Skeletal muscle satellite cell (primary cell): ENCODE measurements at regions not wholly inside any gene's neighbourhood (a gene's known extent, or its start where the extent isn't known, plus 50 kb on each side); places are given as distances from the start of the nearest gene placed in this dataset.
"Not testable (repeated sequence)": the region's sequence is repeated elsewhere in the genome, so short reads cannot be mapped to it uniquely, and the experiment has no call there.

Experiments
- H3K27me3 ChIP-seq: 2 replicates; pipeline ENCODE4 v1.7.0; 2013; ENCODE audit warnings: low read length; ENCODE audit not compliant: control insufficient read depth, insufficient read depth
- H3K36me3 ChIP-seq: 2 replicates; pipeline ENCODE4 v1.7.0; 2013; ENCODE audit warnings: mild to moderate bottlenecking, control low read depth, low read length; ENCODE audit not compliant: insufficient read depth
- H3K4me1 ChIP-seq: 2 replicates; pipeline ENCODE4 v1.7.0; 2013; ENCODE audit warnings: low read length; ENCODE audit not compliant: control insufficient read depth, insufficient read depth
- H3K4me2 ChIP-seq: 2 replicates; pipeline ENCODE4 v1.7.0; 2013; ENCODE audit warnings: mild to moderate bottlenecking, low read length
- H3K4me3 ChIP-seq: 2 replicates; pipeline ENCODE4 v1.7.0; 2013; ENCODE audit warnings: low read length
- H3K9ac ChIP-seq: 2 replicates; pipeline ENCODE4 v1.7.0; 2013; ENCODE audit warnings: mild to moderate bottlenecking, low read depth, low read length, moderate library complexity
- H3K9me3 ChIP-seq: replicated peaks from 2 replicates; pipeline ENCODE4 v1.7.0; 2013; ENCODE audit warnings: mild to moderate bottlenecking, control low read depth, low read length

DNA sequence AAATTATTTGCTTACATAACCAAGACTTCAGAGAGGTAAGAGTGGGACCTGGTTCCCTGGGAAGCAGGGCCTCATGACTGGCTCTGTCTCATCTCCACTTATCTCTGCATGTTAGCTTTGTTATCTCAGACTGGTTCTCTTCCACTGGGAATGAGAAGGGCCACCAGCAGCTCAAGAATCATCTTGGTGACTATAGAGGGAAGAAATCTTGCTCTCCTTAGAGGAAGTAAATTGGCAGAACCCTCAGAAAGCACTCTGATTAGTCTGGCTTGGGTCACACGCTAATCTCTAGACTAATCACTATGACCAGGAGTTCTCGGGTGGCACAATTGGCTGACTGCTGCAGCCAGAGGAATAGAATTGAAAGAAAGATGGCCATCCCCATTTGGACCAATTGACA, 110.8 kb upstream of the KRAS start:
- H3K9me3 ChIP-seq, result no peaks in the 10 kb centered on the region
- H3K4me2 ChIP-seq, result no peak overlapping the region
- no peak overlapping the region for H3K9ac ChIP-seq
- peaks cover 9% of the 10 kb centered on the region for H3K27me3 ChIP-seq
- no peak overlapping the region for H3K4me3 ChIP-seq
- no peaks in the 10 kb centered on the region for H3K4me1 ChIP-seq
- no peaks in the 10 kb centered on the region for H3K36me3 ChIP-seq

DNA sequence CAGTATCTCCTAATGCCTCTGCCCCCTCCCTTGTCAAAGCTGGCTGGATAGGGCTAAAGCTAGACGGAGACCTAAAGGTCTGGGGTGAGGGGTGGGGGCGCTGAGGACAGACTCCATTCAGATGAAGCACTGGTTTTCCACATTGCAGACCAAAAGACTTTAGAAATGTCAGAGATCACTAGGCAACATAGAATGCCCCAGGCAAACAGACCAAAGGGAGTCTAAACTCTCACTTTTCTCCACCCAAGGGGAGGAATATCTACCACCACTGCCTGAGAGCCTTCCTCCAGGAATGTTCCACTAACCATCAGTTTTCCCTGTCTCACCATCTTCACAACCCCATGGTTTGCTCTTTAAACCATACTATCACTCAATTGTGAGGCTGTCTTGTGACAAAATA, 106.9 kb upstream of the KRAS start:
- Histone ChIP-seq H3K9ac (no peak overlapping the region), H3K4me2 (no peak overlapping the region), H3K36me3 (no peaks in the 10 kb centered on the region), H3K4me3 (no peak overlapping the region), H3K4me1 (no peaks in the 10 kb centered on the region), H3K9me3 (no peaks in the 10 kb centered on the region), H3K27me3 (peaks cover 9% of the 10 kb centered on the region)

DNA sequence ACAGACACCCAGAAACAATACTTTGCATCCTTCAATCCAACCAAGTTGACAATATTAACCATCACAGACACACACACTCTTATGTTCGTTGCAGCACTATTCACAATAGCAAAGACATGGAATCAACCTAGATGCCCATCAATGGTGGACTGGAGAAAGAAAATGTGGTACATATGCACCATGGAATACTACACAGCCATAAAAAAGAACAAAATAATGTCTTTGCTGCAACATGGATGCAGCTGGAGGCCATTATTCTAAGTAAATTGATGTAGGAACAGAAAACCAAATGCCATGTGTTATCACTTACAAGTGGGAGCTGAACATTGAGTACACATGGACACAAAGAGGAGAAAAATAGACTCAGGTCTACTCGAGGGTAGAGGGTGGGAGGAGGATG, 102.2 kb upstream of the KRAS start:
- H3K4me3 ChIP-seq, H3K4me1 ChIP-seq, H3K9ac ChIP-seq, H3K9me3 ChIP-seq, H3K36me3 ChIP-seq, H3K4me2 ChIP-seq: not testable (repeated sequence)
- peaks cover 12% of the 10 kb centered on the region for H3K27me3 ChIP-seq

DNA sequence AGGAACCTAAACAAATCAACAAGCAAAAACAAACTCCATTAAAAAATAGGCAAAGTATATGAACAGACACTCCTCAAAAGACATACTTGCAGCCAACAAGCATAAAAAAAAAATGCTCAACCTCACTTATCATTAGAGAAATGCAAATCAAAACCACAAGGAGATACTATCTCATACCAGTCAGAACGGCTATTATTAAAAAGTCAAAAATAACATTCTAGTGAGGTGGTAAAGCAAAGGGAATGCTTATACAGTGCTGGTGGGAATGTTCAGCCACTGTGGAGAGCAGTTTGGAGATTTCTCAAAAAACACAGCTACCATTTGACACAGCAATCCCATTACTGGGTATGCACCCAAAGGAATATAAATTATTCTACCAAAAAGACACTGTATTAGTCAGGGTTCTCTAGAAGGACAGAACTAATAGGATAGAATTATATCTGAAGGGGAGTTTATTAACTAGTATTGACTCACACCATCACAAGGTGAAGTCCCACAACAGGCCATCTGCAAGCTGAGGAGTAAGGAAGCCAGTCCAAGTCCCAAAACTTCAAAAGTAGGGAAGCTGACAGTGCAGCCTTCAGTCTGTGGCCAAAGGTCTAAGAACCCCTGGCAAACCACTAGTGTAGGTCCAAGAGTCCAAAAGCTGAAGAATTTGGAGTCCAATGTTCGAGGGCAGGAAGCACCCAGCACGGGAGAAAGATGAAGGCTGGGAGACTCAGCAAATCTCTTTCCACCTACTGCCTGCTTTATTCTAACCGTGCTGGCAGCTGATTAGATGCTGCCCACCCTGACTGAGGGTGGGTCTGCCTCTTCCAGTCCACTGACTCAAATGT, 101.6 kb upstream of the KRAS start:
- H3K9ac ChIP-seq, result no peak overlapping the region
- H3K27me3 ChIP-seq, result peaks cover 10% of the 10 kb centered on the region
- H3K4me3 ChIP-seq, result no peak overlapping the region
- no peaks in the 10 kb centered on the region for H3K36me3 ChIP-seq
- no peak overlapping the region for H3K4me2 ChIP-seq
- no peaks in the 10 kb centered on the region for H3K4me1 ChIP-seq
- H3K9me3 ChIP-seq, result no peaks in the 10 kb centered on the region

DNA sequence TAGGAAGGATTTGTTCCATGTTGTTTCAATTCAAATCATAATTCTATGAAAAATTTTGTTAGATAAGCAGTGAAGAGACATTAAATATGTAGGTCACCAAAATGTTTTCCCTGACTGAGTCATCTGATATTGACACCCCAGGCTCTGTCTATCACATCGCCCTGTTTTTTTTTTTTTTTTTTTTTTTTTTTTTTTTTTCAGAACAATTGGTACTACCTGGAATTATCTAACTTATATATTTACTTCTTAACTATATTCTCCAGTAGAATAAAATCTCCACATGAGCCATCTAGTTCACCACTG, 97.8 kb upstream of the KRAS start:
- Histone ChIP-seq H3K36me3 (no peaks in the 10 kb centered on the region), H3K4me3 (no peak overlapping the region), H3K9ac (no peak overlapping the region), H3K9me3 (no peaks in the 10 kb centered on the region), H3K4me2 (no peak overlapping the region), H3K4me1 (no peaks in the 10 kb centered on the region), H3K27me3 (peaks cover 6% of the 10 kb centered on the region)

DNA sequence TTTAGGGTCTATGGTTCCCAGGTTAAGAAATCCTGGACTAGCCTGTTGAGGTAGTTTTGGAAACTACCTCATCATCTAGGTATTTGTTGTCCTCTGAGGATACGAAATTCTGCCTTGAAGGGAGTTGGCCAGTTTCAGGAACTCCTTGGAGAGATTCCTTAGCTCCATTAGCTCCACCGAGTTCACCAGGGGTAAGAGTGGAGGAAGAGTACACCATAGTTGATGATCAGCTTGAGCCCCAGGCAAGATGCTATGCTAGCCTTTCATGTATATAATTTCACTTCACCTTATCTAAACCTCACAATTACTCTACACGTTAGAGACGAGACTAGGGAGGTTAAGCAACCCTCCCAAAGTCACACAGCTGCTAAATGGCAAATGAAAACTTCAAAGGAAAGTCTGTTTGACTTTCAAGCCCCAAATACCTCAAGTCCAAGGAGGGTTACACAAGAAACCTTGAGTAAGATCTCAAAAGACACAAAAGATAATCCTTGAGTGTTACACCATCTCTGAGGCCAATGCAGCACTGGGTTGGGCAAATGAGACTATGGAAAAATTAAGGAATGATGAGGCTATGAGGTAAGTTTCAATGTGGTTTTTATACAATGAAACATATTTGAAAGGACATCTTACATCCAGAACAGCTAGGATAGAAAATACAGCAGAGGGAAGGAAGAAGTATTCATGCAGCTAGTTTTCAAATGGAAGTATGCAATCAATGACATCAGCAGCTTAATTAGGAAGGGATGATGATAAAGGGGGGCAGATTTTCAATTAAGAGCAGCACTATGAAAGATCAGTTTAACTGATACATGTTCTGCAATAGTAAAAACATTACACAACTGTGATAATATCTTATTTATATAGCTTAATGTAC, 97.2 kb upstream of the KRAS start:
- Histone ChIP-seq H3K36me3 (no peaks in the 10 kb centered on the region), H3K4me1 (no peaks in the 10 kb centered on the region), H3K27me3 (peaks cover 6% of the 10 kb centered on the region), H3K4me3 (no peak overlapping the region), H3K9me3 (no peaks in the 10 kb centered on the region), H3K9ac (no peak overlapping the region), H3K4me2 (no peak overlapping the region)

DNA sequence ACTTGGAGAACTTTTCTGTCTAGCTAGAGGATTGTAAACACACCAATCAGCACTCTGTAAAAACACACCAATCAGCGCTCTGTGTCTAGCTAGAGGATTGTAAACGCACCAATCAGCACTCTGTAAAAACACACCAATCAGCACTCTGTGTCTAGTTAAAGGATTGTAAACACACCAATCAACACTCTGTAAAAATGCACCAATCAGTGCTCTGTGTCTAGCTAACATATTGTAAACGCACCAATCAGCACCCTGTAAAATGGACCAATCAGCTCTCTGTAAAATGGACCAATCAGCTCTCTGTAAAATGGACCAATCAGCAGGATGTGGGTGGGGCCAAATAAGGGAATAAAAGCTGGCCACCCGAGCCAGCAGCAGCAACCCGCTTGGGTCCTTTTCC, 91.1 kb upstream of the KRAS start:
- not testable (repeated sequence) for H3K4me2 ChIP-seq, H3K4me3 ChIP-seq, H3K9ac ChIP-seq, H3K27me3 ChIP-seq, H3K9me3 ChIP-seq, H3K36me3 ChIP-seq, H3K4me1 ChIP-seq

DNA sequence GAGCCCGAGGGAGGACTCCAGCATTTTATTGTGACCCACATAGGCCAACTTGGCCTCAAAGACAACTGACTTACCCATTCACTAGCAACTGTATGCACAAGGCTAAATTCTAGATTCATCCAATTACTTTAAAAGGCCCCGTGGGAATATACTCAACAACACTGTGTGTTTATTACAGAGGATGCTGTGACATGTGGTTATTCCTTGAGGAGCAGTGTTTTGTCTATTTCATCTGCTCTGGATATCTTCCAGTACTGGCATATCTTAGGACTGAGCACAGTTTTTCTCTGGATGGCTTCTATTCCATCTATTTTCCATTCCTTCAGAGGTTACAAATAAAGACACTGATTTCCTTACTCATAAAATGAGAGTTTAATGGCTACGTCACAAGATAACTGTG, 87.2 kb upstream of the KRAS start:
- no peaks in the 10 kb centered on the region for H3K9me3 ChIP-seq
- H3K4me3 ChIP-seq, result no peak overlapping the region
- peaks cover 7% of the 10 kb centered on the region for H3K4me1 ChIP-seq
- H3K9ac ChIP-seq, result no peak overlapping the region
- H3K36me3 ChIP-seq, result no peaks in the 10 kb centered on the region
- H3K27me3 ChIP-seq, result peaks cover 7% of the 10 kb centered on the region
- no peak overlapping the region for H3K4me2 ChIP-seq

DNA sequence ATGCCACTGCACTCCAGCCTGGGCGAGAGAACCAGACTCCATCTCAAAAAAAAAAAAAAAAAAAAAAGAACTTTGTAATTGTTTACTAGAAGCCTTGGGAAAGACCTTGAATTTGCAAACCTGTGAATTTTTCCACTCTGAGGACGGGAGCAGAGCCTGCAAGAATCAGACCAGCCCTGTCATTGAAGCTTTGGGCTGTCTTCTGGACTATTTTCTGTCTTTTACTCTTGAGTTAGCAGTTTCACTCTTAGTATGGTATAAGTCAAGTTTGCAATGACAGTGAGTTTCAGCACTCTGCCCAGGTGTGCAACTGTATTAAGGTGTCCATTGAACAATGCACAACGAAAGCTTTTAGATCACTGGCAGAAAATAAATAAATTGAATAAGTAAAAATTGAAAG, 81.4 kb upstream of the KRAS start:
- H3K4me1 ChIP-seq, result peaks cover 7% of the 10 kb centered on the region
- peaks cover 11% of the 10 kb centered on the region for H3K27me3 ChIP-seq
- no peaks in the 10 kb centered on the region for H3K36me3 ChIP-seq
- no peak overlapping the region for H3K9ac ChIP-seq
- no peaks in the 10 kb centered on the region for H3K9me3 ChIP-seq
- no peak overlapping the region for H3K4me3 ChIP-seq
- no peak overlapping the region for H3K4me2 ChIP-seq

DNA sequence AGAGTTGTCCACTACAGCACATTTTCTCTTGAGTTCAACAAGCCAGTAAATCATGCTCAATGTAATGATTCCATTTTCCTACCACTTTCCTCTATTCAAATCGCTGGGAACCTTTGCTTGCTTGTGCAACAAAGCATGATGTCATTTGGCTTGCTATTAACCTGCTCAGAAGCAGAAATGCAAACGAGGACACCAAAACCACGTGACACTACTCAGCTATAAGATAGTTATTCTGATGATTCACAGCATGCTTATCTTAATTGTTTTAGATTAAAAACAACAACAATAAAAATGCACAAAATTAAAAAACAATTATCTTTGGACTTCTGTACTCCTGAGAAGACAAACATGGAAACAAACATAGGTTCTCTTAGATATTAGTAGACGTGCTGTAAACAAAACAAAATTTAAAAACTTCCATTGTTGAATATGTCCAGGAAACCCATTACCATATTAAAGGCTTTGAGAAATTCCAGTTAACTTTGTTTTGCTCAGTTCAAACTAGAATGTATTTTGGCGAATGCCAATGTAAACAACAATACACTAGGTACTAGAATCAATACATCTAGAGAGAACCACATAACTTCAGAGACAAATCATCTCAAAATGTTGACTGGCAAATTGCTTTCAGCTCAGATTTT, 77.5 kb upstream of the KRAS start:
- Histone ChIP-seq H3K27me3 (peaks cover 11% of the 10 kb centered on the region), H3K4me2 (no peak overlapping the region), H3K9me3 (no peaks in the 10 kb centered on the region), H3K9ac (no peak overlapping the region), H3K36me3 (no peaks in the 10 kb centered on the region), H3K4me1 (peaks cover 3% of the 10 kb centered on the region), H3K4me3 (no peak overlapping the region)

DNA sequence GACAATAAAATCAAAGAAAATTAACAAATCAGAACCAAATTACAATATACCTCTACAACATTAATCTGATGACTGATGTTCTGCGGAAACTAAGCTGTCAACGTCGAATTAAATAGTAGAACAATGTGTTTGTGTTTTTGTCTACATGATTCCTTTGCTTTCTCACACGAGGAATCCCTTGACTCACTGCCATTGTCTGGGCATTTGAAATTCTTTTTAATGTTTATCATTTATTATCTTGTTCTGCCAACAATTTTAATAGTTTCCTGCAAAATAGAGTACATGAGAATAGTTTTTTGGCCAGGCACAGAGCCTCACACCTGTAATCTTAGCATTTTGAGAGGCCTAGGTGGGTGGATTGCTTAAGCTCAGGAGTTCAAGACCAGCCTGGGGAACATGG, 76.6 kb upstream of the KRAS start:
- Histone ChIP-seq H3K4me1 (peaks cover 11% of the 10 kb centered on the region), H3K4me2 (no peak overlapping the region), H3K27me3 (peaks cover 11% of the 10 kb centered on the region)

More for the DNA sequence above, 76.6 kb upstream of the KRAS start:
- Histone ChIP-seq H3K36me3 (no peaks in the 10 kb centered on the region), H3K4me3 (no peak overlapping the region), H3K9ac (no peak overlapping the region), H3K9me3 (no peaks in the 10 kb centered on the region)
